HEK293T (cell line): ENCODE measurements at regions not wholly inside any gene's neighbourhood (a gene's known extent, or its start where the extent isn't known, plus 50 kb on each side); places are given as distances from the start of the nearest gene placed in this dataset.

Source experiments
- CTCF ChIA-PET: fragments of 350-600 bp; formaldehyde crosslinking; extraction: SDS; loops from one replicate; lab custom pipeline; 2021; ENCODE audit warnings: antibody characterized with exemption, inconsistent platforms; lab: Yijun Ruan, JAX
- POLR2A ChIA-PET: fragments of 350-600 bp; formaldehyde crosslinking; extraction: SDS; loops from one replicate; lab custom pipeline; 2020; ENCODE audit warnings: antibody characterized with exemption, inconsistent platforms; lab: Yijun Ruan, JAX
- DNase-seq: peaks from one replicate; pipeline ENCODE4 v3.0.0; 2012; ENCODE audit warnings: mixed read lengths; ENCODE audit errors: extremely low spot score
- ARNT ChIP-seq: fragments of 450-650 bp; IDR thresholded peaks from 2 replicates; pipeline ENCODE4 v1.6.1; 2017; ENCODE audit warnings: mild to moderate bottlenecking
- BHLHE40 ChIP-seq: fragments of 450-650 bp; IDR thresholded peaks from 2 replicates; pipeline ENCODE4 v1.6.1; 2016; ENCODE audit warnings: mild to moderate bottlenecking, moderate library complexity, borderline replicate concordance
- CTBP1 ChIP-seq: fragments of 450-650 bp; IDR thresholded peaks from 2 replicates; pipeline ENCODE4 v1.6.1; 2016; ENCODE audit warnings: borderline replicate concordance
- ELF4 ChIP-seq: fragments of 450-650 bp; IDR thresholded peaks from 2 replicates; pipeline ENCODE4 v1.6.1; 2017; ENCODE audit warnings: antibody characterized with exemption
- FOXA1 ChIP-seq: fragments of 450-650 bp; IDR thresholded peaks from 2 replicates; pipeline ENCODE4 v1.6.1; 2016; ENCODE audit warnings: mild to moderate bottlenecking
- FOXK2 ChIP-seq: fragments of 450-650 bp; IDR thresholded peaks from 2 replicates; pipeline ENCODE4 v1.6.1; 2016; ENCODE audit warnings: mild to moderate bottlenecking
- FOXM1 ChIP-seq: fragments of 450-650 bp; IDR thresholded peaks from 2 replicates; pipeline ENCODE4 v1.6.1; 2017; ENCODE audit warnings: mild to moderate bottlenecking, borderline replicate concordance
- HDGF ChIP-seq: fragments of 450-650 bp; IDR thresholded peaks from 2 replicates; pipeline ENCODE4 v1.6.1; 2017; ENCODE audit warnings: antibody characterized with exemption, borderline replicate concordance
- L3MBTL2 ChIP-seq: fragments of 450-650 bp; conservative IDR thresholded peaks from 2 replicates; pipeline ENCODE4 v1.6.1; 2016; ENCODE audit warnings: mild to moderate bottlenecking
- LEF1 ChIP-seq: fragments of 450-650 bp; IDR thresholded peaks from 2 replicates; pipeline ENCODE4 v1.6.1; 2017; ENCODE audit warnings: mild to moderate bottlenecking, borderline replicate concordance
- NFRKB ChIP-seq: fragments of 450-650 bp; IDR thresholded peaks from 2 replicates; pipeline ENCODE4 v1.6.1; 2016; ENCODE audit warnings: mild to moderate bottlenecking, moderate library complexity
- PKNOX1 ChIP-seq: fragments of 450-650 bp; IDR thresholded peaks from 2 replicates; pipeline ENCODE4 v1.6.1; 2016
- SP1 ChIP-seq: fragments of 450-650 bp; IDR thresholded peaks from 2 replicates; pipeline ENCODE4 v1.6.1; 2017
- SUZ12 ChIP-seq: fragments of 450-650 bp; IDR thresholded peaks from 2 replicates; pipeline ENCODE4 v1.6.1; 2016; ENCODE audit warnings: mild to moderate bottlenecking
- TARDBP ChIP-seq: fragments of 450-650 bp; IDR thresholded peaks from 2 replicates; pipeline ENCODE4 v1.6.1; 2016
- ZNF384 ChIP-seq: fragments of 450-650 bp; IDR thresholded peaks from 2 replicates; pipeline ENCODE4 v1.6.1; 2016

GRCh38 chr4:13166214-13166613 is 317.9 kb downstream of the RAB28 start:
- TF ChIP-seq ARNT: no peak
- TF ChIP-seq HDGF: no peak
- no peak for TF ChIP-seq SUZ12
- no peak for TF ChIP-seq SP1
- TF ChIP-seq L3MBTL2: no peak
- no peak for TF ChIP-seq ZNF384
- no peak for TF ChIP-seq FOXM1
- no peak for TF ChIP-seq CTBP1
- no peak for TF ChIP-seq FOXK2
- no peak for DNase-seq
- POLR2A ChIA-PET: no interaction called here
- CTCF ChIA-PET: no interaction called here

- ChIA-PET CTCF (no interaction called here), POLR2A (no interaction called here)
- TF ChIP-seq FOXA1 (no peak), LEF1 (no peak), SP1 (no peak), CTBP1 (no peak), HDGF (no peak), L3MBTL2 (no peak), ELF4 (no peak), NFRKB (no peak), ZNF384 (no peak), FOXM1 (no peak), SUZ12 (no peak), TARDBP (no peak), ARNT (no peak), FOXK2 (no peak), BHLHE40 (no peak), PKNOX1 (no peak)
- DNase-seq: no peak
Measured at GRCh38 chr4:13164783-13165331, 319.3 kb downstream of the RAB28 start.

GRCh38 chr4:13162886-13163285 is 321.3 kb downstream of the RAB28 start:
- ChIA-PET CTCF (no interaction called here), POLR2A (no interaction called here)
- TF ChIP-seq FOXK2: no peak
- no peak for TF ChIP-seq FOXA1
- no peak for TF ChIP-seq BHLHE40
- TF ChIP-seq ELF4: no peak
- no peak for TF ChIP-seq NFRKB
- TF ChIP-seq ARNT: no peak
- no peak for TF ChIP-seq SP1
- no peak for TF ChIP-seq TARDBP
- TF ChIP-seq CTBP1: no peak
- TF ChIP-seq SUZ12: no peak
- no peak for TF ChIP-seq ZNF384
- TF ChIP-seq FOXM1: no peak
- no peak for TF ChIP-seq L3MBTL2
- no peak for TF ChIP-seq PKNOX1
- TF ChIP-seq HDGF: no peak
- no peak for TF ChIP-seq LEF1
- DNase-seq: no peak

GRCh38 chr4:13160920-13161319 is 323.2 kb downstream of the RAB28 start:
- POLR2A ChIA-PET: no interaction called here
- no peak for DNase-seq
- CTCF ChIA-PET: interaction anchor here (0.5 to 1.3 kb wide), 4 partner anchors 10 to 437 kb away, joined by 3 to 4 read pairs (median 3); no protein-coding TSS in a partner anchor
- TF ChIP-seq ARNT (no peak), BHLHE40 (no peak), ELF4 (no peak), SP1 (no peak), FOXA1 (no peak)

GRCh38 chr4:13159041-13159620 is 325.0 kb downstream of the RAB28 start:
- ChIA-PET POLR2A (no interaction called here), CTCF (no interaction called here)
- no peak for DNase-seq
- TF ChIP-seq ARNT (no peak), CTBP1 (no peak), SUZ12 (no peak), BHLHE40 (no peak), PKNOX1 (no peak), LEF1 (no peak), ZNF384 (no peak), SP1 (no peak), HDGF (no peak), FOXK2 (no peak)

GRCh38 chr4:13151194-13151593 is 332.9 kb downstream of the RAB28 start:
- no peak for DNase-seq
- CTCF ChIA-PET: interaction anchor here (1.0 kb wide), 1 partner anchor 10 kb away, joined by 3 read pairs; no protein-coding TSS in a partner anchor
- TF ChIP-seq ARNT (no peak), FOXM1 (no peak), PKNOX1 (no peak), BHLHE40 (no peak)

More at GRCh38 chr4:13151194-13151593, 332.9 kb downstream of the RAB28 start:
- POLR2A ChIA-PET: no interaction called here
